Aorta (tissue), 5 donors: ENCODE measurements at regions not wholly inside any gene's neighbourhood (a gene's known extent, or its start where the extent isn't known, plus 50 kb on each side); places are given as distances from the start of the nearest gene placed in this dataset.
A peak's percentile ranks its signal among the peaks of the same experiment; 100 is the strongest.

ENCODE experiments used
- ATAC-seq: fragments of 200-7000 bp; cut with Tn5 transposase; one replicate; pipeline ENCODE4 v1.9.1; 2022; ENCODE audit warnings: moderate library complexity; ENCODE audit not compliant: low FRiP score
- DNase-seq, 2 donors: peaks; one replicate each; pipeline ENCODE4 v3.0.0-alpha.2; 2020
- H3K27ac ChIP-seq, 2 donors: one replicate each; pipeline ENCODE4 v1.5.1; 2013; ENCODE audit warnings: low read length in 2 of 2, mild to moderate bottlenecking in 2 of 2, moderate library complexity in 2 of 2, control low read depth in 1 of 2, inconsistent platforms in 1 of 2, low read depth in 1 of 2
- H3K27me3 ChIP-seq, 2 donors: one replicate each; pipeline ENCODE4 v1.6.1; 2013; ENCODE audit warnings: control low read depth in 1 of 2, low read length in 1 of 2, mild to moderate bottlenecking in 1 of 2, moderate library complexity in 1 of 2; ENCODE audit not compliant: insufficient read depth in 2 of 2, control insufficient read depth in 1 of 2
- H3K36me3 ChIP-seq, 2 donors: one replicate each; pipeline ENCODE4 v1.6.1; 2013; ENCODE audit warnings: control low read depth in 1 of 2, low read length in 1 of 2, mild to moderate bottlenecking in 1 of 2; ENCODE audit not compliant: insufficient read depth in 2 of 2, control insufficient read depth in 1 of 2
- H3K4me1 ChIP-seq, 2 donors: one replicate each; pipeline ENCODE4 v1.6.1; 2013; ENCODE audit warnings: low read length in 2 of 2, control low read depth in 1 of 2, mild to moderate bottlenecking in 1 of 2, moderate library complexity in 1 of 2; ENCODE audit not compliant: insufficient read depth in 2 of 2, control insufficient read depth in 1 of 2
- H3K4me3 ChIP-seq, 2 donors: one replicate each; pipeline ENCODE4 v1.5.1; 2013; ENCODE audit warnings: low read length in 2 of 2, control low read depth in 1 of 2, mild to moderate bottlenecking in 1 of 2
- H3K9me3 ChIP-seq: one replicate; pipeline ENCODE4 v1.6.1; 2013; ENCODE audit warnings: mild to moderate bottlenecking, low read length; ENCODE audit not compliant: control insufficient read depth
- WGBS, 2 donors: extraction: QIAGEN DNeasy Blood & Tissue Kit; methylation state at CpG; one replicate each; pipeline ENCODE4 v1.1.7; 2013; 5-methylcytosine and 5-hydroxymethylcytosine counted together
- intact Hi-C, 2 donors: fragments of 100-400 bp; cut with DNase I; formaldehyde crosslinking; loops; one replicate each; pipeline versions ENCODE4 v1.14.2 to v1.15.0; 2022
- donor health status: healthy with polysubstance abuse.
- donor health status: Bipolar disorder and iron deficiency.
- donor health status: DM: no; HTN: no; CAD: no.
- donor health status: DM: no; HTN: no; CAD: no.
- donor health status: DM: yes; HTN: yes; CAD: no.

DNA sequence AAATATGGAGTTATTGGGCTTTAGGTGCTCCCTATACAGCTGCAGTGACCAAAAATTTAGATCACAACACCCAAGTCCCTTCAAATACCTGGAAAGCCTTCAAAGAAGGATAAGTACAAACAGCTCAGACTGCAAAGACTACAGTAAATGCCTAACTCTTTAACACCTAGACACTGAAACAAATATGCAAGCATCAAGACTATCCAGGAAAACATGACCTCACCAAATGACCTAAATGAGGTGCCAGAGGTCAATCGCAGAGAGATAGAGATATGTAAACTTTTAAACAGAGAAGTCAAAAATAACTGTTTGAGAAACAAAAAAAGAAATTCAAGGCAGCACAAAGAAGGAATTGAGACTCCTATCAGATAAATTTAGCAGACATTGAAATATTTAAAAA, 753.8 kb upstream of the B3GALT2 start:
- Histone ChIP-seq H3K27me3 (no peaks in the 10 kb centered on the region), H3K4me1 (no peaks in the 10 kb centered on the region), H3K4me3 (no peak overlapping the region), H3K27ac (no peak overlapping the region), H3K9me3 (no peaks in the 10 kb centered on the region), H3K36me3 (no peaks in the 10 kb centered on the region)
- WGBS, 2 donors: 50 to 55% methylated on average over 1 of the region's 1 CpG
- intact Hi-C loops: no loop called here
- no peak for ATAC-seq
- no peak for DNase-seq

DNA sequence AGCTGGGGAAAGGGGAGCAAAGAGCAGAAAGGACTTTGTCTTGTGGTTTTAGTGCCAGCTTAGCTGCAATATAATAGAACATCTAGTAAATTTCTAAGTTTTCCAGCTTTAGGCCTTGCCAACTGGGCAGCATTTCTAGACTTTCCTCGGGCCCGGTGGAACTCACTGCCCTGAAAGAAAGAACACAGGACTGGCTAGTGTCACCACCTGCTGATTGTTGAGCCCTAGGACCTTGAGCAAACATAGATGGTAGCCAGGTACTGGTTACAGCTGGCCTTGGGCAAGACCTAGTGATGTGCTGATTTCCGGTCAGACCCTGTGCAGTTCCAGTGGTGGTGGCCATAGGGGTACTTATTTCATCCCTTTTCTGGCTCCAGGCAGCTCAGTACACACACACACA, 753.2 kb upstream of the B3GALT2 start:
- no peak overlapping the region for H3K27ac ChIP-seq
- no peaks in the 10 kb centered on the region for H3K36me3 ChIP-seq
- DNase-seq (no peak), ATAC-seq (no peak)
- H3K27me3 ChIP-seq: no peaks in the 10 kb centered on the region
- H3K4me3 ChIP-seq: no peak overlapping the region
- H3K9me3 ChIP-seq: no peaks in the 10 kb centered on the region
- intact Hi-C loops: no loop called here
- WGBS, 2 donors: 54 to 56% methylated on average over 3 of the region's 3 CpGs
- no peaks in the 10 kb centered on the region for H3K4me1 ChIP-seq

DNA sequence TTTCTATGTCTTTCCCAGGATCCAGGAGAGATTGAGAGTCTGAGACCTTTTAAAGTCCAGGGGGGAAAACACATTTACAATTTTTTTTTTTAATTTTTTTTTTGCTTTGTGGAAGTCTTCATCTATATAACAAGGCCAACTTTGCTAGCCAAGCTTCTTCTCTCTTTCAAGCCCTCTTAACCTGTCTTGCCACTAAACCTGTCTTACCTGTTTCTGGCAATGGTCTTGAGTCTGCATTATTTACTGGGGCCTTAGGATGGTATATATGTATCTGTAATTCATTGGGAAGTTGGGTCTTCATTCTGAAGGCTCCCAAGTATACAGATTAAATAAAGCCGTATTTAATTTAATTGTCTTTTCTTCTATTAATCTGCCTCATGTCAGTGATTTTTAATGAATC, 750.9 kb upstream of the B3GALT2 start:
- DNase-seq (no peak), ATAC-seq (no peak)
- Histone ChIP-seq H3K36me3 (no peaks in the 10 kb centered on the region), H3K27ac (no peak overlapping the region), H3K9me3 (no peaks in the 10 kb centered on the region), H3K4me1 (no peaks in the 10 kb centered on the region), H3K27me3 (no peaks in the 10 kb centered on the region), H3K4me3 (no peak overlapping the region)
- intact Hi-C loops: no loop called here
- WGBS, 2 donors: 95 to 96% methylated on average over 1 of the region's 1 CpG

DNA sequence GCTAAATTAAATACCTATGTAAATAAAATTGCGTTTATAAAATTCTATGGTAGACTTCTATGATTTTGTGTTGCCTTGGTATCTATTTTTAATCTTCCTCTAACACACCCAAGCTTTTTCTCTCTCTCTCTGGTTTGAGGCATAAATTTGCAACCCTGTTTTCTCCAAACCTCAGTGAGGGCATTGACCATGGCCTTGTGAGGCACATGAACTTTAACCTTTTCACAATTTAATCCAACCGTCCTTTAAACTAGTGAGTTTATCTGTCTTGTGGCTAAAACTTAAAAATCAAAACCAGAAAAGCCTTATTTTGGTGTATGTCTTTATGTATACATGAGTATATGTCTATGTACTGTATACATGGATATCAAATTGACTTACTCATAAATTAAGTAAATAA, 746.6 kb upstream of the B3GALT2 start:
- Histone ChIP-seq H3K4me1 (no peaks in the 10 kb centered on the region), H3K27ac (no peak overlapping the region), H3K4me3 (no peak overlapping the region), H3K9me3 (peaks cover 2% of the 10 kb centered on the region), H3K27me3 (no peaks in the 10 kb centered on the region), H3K36me3 (no peaks in the 10 kb centered on the region)
- DNase-seq (no peak), ATAC-seq (no peak)
- 77 to 85% methylated on average over 2 of the region's 2 CpGs for WGBS, 2 donors
- intact Hi-C loops: no loop called here

DNA sequence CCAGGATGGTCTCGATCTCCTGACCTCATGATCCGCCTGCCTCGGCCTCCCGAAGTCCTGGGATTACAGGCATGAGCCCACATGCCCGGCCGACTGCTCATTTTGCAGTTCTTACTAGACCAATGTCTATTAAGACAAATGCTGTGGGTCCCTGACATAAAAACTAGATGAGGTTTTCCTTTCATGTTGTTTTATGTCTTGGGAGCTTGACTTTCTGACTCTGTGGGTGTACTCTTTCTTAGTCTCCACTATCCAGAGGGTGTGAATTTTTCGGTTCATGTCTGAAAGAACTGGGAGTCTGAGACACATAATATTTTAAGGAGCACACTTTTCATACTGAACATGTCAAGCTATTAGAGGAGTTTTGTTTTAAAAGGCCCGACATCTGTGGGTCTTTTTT, 744.9 kb upstream of the B3GALT2 start:
- 83 to 90% methylated on average over 8 of the region's 8 CpGs for WGBS, 2 donors
- peaks cover 5% of the 10 kb centered on the region for H3K9me3 ChIP-seq
- intact Hi-C loops: no loop called here

DNA sequence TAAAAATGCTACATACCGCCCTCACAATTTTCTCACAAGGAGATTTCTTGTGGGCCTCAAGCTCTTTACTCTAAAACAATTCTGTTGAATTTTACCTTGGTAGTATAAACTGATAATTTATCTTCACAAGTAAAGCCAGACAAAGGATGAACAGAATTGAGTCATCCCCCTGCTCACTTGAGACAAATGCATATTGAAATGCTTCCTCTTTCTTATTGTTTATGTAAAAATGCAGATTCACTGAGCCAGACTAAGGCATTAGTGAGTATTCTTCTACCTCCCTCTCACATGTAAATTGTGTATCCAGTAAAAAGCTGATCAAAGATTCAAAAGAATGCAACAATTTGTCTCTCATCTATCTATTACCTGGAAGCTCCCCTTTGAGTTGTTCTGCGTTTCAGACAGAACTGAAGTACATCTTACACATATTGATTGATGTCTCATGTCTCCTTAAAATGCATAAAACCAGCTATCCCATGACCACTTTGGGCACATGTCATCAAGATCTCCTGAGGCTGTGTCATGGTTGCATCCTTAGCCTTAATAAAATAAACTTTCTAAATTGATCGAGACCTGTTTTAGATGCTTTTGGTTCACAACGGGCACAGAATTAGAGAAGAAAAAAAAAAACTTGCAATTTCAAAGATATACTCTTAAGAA, 743.1 kb upstream of the B3GALT2 start:
- Histone ChIP-seq H3K27ac (no peak overlapping the region), H3K4me3 (no peak overlapping the region), H3K4me1 (no peaks in the 10 kb centered on the region), H3K9me3 (peaks cover 5% of the 10 kb centered on the region), H3K27me3 (no peaks in the 10 kb centered on the region), H3K36me3 (no peaks in the 10 kb centered on the region)
- intact Hi-C loops: loop anchor here in 1 of 2 donors (5.0 kb wide), 1 partner anchor 208 kb away; no protein-coding TSS in a partner anchor
- ATAC-seq (no peak), DNase-seq (no peak)
- WGBS, 2 donors: 84 to 86% methylated on average over 4 of the region's 4 CpGs

More for the DNA sequence above, 744.9 kb upstream of the B3GALT2 start:
- DNase-seq: no peak
- Histone ChIP-seq H3K27ac (no peak overlapping the region), H3K36me3 (no peaks in the 10 kb centered on the region), H3K4me1 (no peaks in the 10 kb centered on the region), H3K27me3 (no peaks in the 10 kb centered on the region), H3K4me3 (no peak overlapping the region)
- no peak for ATAC-seq

DNA sequence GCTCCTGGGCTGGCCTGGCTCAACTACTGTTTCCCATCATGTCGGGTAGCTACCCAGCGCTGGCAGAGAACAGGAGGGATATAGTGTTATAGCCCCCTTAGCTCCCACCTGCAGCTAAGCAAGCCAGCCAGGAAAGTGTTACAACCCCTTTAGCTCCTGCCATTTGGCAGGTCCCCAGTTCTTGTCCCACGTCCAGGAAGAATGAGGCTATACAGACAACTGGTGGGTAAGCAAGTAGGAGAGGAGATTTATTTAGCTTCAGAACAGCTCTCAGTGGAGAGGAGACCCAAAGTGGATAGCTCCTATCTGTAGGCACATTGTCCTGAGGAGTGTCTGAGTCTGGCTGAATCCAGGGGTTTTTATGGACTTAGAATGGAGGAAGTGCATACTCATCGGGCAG, 741.1 kb upstream of the B3GALT2 start:
- Histone ChIP-seq H3K27ac (no peak overlapping the region), H3K4me3 (no peak overlapping the region), H3K4me1 (no peaks in the 10 kb centered on the region), H3K9me3 (peaks cover 5% of the 10 kb centered on the region), H3K36me3 (no peaks in the 10 kb centered on the region), H3K27me3 (no peaks in the 10 kb centered on the region)
- intact Hi-C loops: loop anchor here in 1 of 2 donors (5.0 kb wide), 1 partner anchor 210 kb away; no protein-coding TSS in a partner anchor
- 44 to 57% methylated on average over 4 of the region's 4 CpGs for WGBS, 2 donors
- peak; percentile 24 for ATAC-seq
- no peak for DNase-seq

DNA sequence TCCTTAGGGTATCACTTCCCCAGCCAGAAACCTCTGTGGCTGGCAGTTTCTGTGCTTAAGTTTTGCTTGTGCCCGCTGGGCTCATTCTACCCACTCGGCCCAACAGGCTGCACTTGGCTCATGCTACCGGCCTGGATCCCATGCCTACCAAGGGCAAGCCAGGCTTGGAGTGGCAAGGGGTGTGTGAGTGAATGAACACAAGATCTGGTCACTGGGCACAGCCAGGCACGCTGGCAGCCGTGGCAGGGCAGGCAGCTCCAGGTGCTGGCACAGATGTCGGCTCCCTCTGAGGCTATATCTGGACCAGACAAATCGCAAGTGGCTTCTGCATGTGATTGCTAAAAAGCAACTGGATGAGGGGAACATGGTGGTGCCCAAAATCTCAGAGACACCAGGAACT, 740.5 kb upstream of the B3GALT2 start:
- H3K27ac ChIP-seq: no peak overlapping the region
- no peaks in the 10 kb centered on the region for H3K27me3 ChIP-seq
- 44 to 57% methylated on average over 7 of the region's 7 CpGs for WGBS, 2 donors
- peaks cover 5% of the 10 kb centered on the region for H3K9me3 ChIP-seq
- intact Hi-C loops: loop anchor here in 1 of 2 donors (5.0 kb wide), 1 partner anchor 210 kb away; no protein-coding TSS in a partner anchor
- no peak for ATAC-seq
- DNase-seq: no peak
- H3K4me3 ChIP-seq: no peak overlapping the region
- H3K36me3 ChIP-seq: no peaks in the 10 kb centered on the region
- no peaks in the 10 kb centered on the region for H3K4me1 ChIP-seq

DNA sequence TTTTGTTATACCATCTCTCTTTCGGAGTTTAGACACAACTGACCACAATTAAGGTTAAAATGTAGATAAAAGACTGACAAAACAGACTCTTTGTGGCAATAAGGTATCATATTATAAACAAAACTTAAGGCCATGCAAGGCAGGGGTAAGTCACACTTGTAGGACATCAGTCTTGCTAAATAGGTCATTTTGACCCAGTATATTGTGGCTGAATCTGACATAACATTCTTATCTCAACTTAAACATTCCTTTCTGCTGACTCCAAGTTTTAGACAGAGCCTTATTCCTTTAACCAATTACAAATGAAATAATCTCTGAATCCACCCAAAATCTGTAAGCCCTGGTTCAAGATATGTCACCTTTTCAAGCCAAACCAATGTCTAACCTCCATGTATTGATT, 733.4 kb upstream of the B3GALT2 start:
- no peaks in the 10 kb centered on the region for H3K4me1 ChIP-seq
- 22 to 46% methylated on average over 1 of the region's 1 CpG for WGBS, 2 donors
- no peak overlapping the region for H3K4me3 ChIP-seq
- peaks cover 0 to 2% of the 10 kb centered on the region in 2 donors for H3K27me3 ChIP-seq
- no peaks in the 10 kb centered on the region for H3K9me3 ChIP-seq
- DNase-seq (no peak), ATAC-seq (no peak)
- no peak overlapping the region for H3K27ac ChIP-seq
- intact Hi-C loops: no loop called here
- no peaks in the 10 kb centered on the region for H3K36me3 ChIP-seq
